CD8-positive, alpha-beta memory T cell (primary cell): ENCODE measurements at regions not wholly inside any gene's neighbourhood (a gene's known extent, or its start where the extent isn't known, plus 50 kb on each side); places are given as distances from the start of the nearest gene placed in this dataset.

Experiments used
- CTCF ChIA-PET: fragments of 350-600 bp; sonication (Branson Sonifier 250); formaldehyde crosslinking; loops from one replicate; lab custom pipeline; 2021; ENCODE audit warnings: antibody characterized with exemption; lab: Charles Lee
- POLR2A ChIA-PET: fragments of 350-600 bp; sonication (Branson Sonifier 250); formaldehyde crosslinking; loops from one replicate; lab custom pipeline; 2021; ENCODE audit warnings: antibody characterized with exemption; lab: Charles Lee
- DNase-seq, 5 donors: peaks; one replicate each; pipeline versions ENCODE4 v3.0.0 to v3.0.0-alpha.2; 2020 to 2022; ENCODE audit warnings: mixed read lengths in 1 of 5
- H3K27ac ChIP-seq: one replicate; pipeline ENCODE4 v1.7.0; 2013; ENCODE audit warnings: low read depth, mild to moderate bottlenecking, low read length, moderate library complexity
- H3K27me3 ChIP-seq: 2 replicates; pipeline ENCODE4 v1.7.0; 2013; ENCODE audit warnings: low read length, mild to moderate bottlenecking; ENCODE audit not compliant: insufficient read depth, poor library complexity, severe bottlenecking
- H3K36me3 ChIP-seq: 2 replicates; pipeline ENCODE4 v1.7.0; 2013; ENCODE audit warnings: mild to moderate bottlenecking, low read length, moderate library complexity; ENCODE audit not compliant: insufficient read depth
- H3K4me1 ChIP-seq: 2 replicates; pipeline ENCODE4 v1.7.0; 2013; ENCODE audit warnings: mild to moderate bottlenecking, low read length, moderate library complexity; ENCODE audit not compliant: insufficient read depth
- H3K4me3 ChIP-seq: 2 replicates; pipeline ENCODE4 v1.7.0; 2013; ENCODE audit warnings: mild to moderate bottlenecking, low read length
- H3K9me3 ChIP-seq: 2 replicates; pipeline ENCODE4 v1.7.0; 2013; ENCODE audit warnings: mild to moderate bottlenecking, low read length
- H3K27ac Mint-ChIP-seq, 8 donors: one replicate each; pipeline ENCODE4 v1.8.0; 2020 to 2021; ENCODE audit warnings: mixed read lengths in 8 of 8, mild to moderate bottlenecking in 6 of 8, inconsistent platforms in 3 of 8, moderate library complexity in 3 of 8
- H3K27me3 Mint-ChIP-seq, 2 donors: one replicate each; pipeline ENCODE4 v1.8.0; 2020 to 2021; ENCODE audit warnings: mixed read lengths in 2 of 2, mild to moderate bottlenecking in 1 of 2, moderate library complexity in 1 of 2
- H3K36me3 Mint-ChIP-seq, 3 donors: one replicate each; pipeline ENCODE4 v1.8.0; 2020 to 2021; ENCODE audit warnings: mixed read lengths in 3 of 3, inconsistent platforms in 1 of 3, mild to moderate bottlenecking in 1 of 3
- H3K4me1 Mint-ChIP-seq, 3 donors: one replicate each; pipeline ENCODE4 v1.8.0; 2020 to 2021; ENCODE audit warnings: mixed read lengths in 3 of 3, inconsistent platforms in 1 of 3, mild to moderate bottlenecking in 1 of 3
- H3K4me3 Mint-ChIP-seq, 7 donors: one replicate each; pipeline ENCODE4 v1.8.0; 2020 to 2021; ENCODE audit warnings: mixed read lengths in 7 of 7, mild to moderate bottlenecking in 6 of 7, moderate library complexity in 4 of 7, inconsistent platforms in 2 of 7
- H3K9me3 Mint-ChIP-seq, 5 donors: one replicate each; pipeline ENCODE4 v1.8.0; 2020 to 2022; ENCODE audit warnings: mixed read lengths in 5 of 5, mild to moderate bottlenecking in 3 of 5, moderate library complexity in 2 of 5, inconsistent platforms in 1 of 5

DNA sequence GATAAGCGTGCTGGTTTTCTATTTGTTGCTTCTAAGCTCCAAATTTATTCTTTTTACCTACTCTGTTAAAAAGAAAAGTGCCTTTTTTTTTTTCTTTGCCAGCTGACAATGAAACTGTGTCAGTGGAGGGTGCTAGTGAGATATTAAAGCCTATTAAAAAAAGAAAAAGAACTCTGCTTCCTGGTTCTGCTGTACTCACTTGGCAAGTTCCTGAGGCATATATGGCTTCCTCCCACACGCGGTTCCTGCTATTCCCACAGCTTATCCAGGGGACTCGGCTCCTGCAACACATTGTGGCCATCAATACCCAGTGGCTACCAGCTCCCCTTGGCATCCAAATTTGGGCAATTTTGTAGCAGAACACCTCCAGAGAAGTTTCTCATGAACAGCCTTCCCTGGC is 1977.7 kb upstream of the CDH9 start:
- ChIA-PET CTCF (no interaction called here), POLR2A (no interaction called here)
- no peaks in the 10 kb centered on the region for H3K4me1 ChIP-seq
- H3K9me3 Mint-ChIP-seq = peaks cover 5 to 24% (median 9%) of the 10 kb centered on the region in 5 donors
- H3K36me3 ChIP-seq = no peaks in the 10 kb centered on the region
- no peaks in the 10 kb centered on the region for H3K36me3 Mint-ChIP-seq
- no peaks in the 10 kb centered on the region for H3K9me3 ChIP-seq
- H3K4me3 ChIP-seq = no peak overlapping the region
- H3K4me3 Mint-ChIP-seq = no peak overlapping the region
- H3K27ac ChIP-seq = no peak overlapping the region
- no peaks in the 10 kb centered on the region for H3K27me3 ChIP-seq
- no peak overlapping the region for H3K27ac Mint-ChIP-seq
- H3K27me3 Mint-ChIP-seq = no peaks in the 10 kb centered on the region
- H3K4me1 Mint-ChIP-seq = no peaks in the 10 kb centered on the region
- no peak for DNase-seq

DNA sequence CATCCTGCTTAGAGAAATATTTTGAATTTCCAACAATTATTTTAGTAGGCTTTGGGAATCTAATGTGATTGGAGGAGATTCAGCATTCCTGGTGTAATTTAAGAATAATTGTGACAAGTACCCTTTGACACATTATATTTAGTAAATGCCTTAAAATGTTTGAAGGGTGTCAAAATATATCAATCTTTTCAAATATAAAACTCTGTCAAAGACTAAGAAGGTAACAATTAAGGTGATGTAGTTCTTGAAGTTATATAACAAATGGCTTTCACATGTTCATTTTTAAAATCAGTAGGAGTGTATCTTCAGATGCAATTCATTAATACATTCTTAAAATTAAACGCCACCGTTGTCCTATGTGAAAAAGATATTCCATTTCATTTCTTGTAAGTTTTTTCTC is 1977.1 kb upstream of the CDH9 start:
- no peak for DNase-seq
- CTCF ChIA-PET = no interaction called here
- Mint-ChIP-seq H3K4me1 (no peaks in the 10 kb centered on the region), H3K9me3 (peaks cover 5 to 22% (median 10%) of the 10 kb centered on the region in 5 donors), H3K4me3 (no peak overlapping the region), H3K27ac (no peak overlapping the region), H3K27me3 (peaks cover 0 to 1% of the 10 kb centered on the region in 2 donors), H3K36me3 (no peaks in the 10 kb centered on the region)
- Histone ChIP-seq H3K27ac (no peak overlapping the region), H3K4me3 (no peak overlapping the region), H3K36me3 (no peaks in the 10 kb centered on the region), H3K9me3 (no peaks in the 10 kb centered on the region), H3K27me3 (no peaks in the 10 kb centered on the region), H3K4me1 (no peaks in the 10 kb centered on the region)
- POLR2A ChIA-PET = no interaction called here

GRCh38 chr5:29005386-29005785 is 1967.0 kb upstream of the CDH9 start:
- DNase-seq = no peak
- Mint-ChIP-seq H3K4me1 (no peaks in the 10 kb centered on the region), H3K36me3 (no peaks in the 10 kb centered on the region), H3K4me3 (no peak overlapping the region), H3K27me3 (no peaks in the 10 kb centered on the region), H3K27ac (no peak overlapping the region), H3K9me3 (peaks cover 2 to 29% (median 7%) of the 10 kb centered on the region in 5 donors)
- POLR2A ChIA-PET = no interaction called here
- CTCF ChIA-PET = no interaction called here
- no peak overlapping the region for H3K27ac ChIP-seq
- H3K4me1 ChIP-seq = no peaks in the 10 kb centered on the region
- no peaks in the 10 kb centered on the region for H3K27me3 ChIP-seq
- H3K36me3 ChIP-seq = no peaks in the 10 kb centered on the region
- H3K4me3 ChIP-seq = no peak overlapping the region
- H3K9me3 ChIP-seq = no peaks in the 10 kb centered on the region

DNA sequence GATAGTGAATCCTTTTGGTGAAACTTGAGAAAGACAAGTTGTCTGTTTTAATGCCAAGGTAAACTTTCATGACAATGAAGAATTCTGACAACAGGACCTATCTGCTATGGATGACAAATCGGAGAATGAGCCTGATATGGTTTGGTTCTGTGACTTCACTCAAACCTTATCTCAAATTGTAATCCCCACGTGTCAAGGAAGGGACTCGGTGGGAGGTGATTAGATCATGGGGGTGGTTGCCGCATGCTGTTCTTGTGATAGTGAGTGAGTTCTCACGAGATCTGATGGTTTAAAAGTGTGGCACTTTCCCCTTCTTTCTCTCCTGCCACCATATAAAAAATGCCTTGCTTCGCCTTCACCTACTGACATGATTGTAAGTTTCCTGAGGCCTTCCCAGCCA is 1964.1 kb upstream of the CDH9 start:
- ChIA-PET CTCF (no interaction called here), POLR2A (no interaction called here)
- Mint-ChIP-seq H3K4me1 (no peaks in the 10 kb centered on the region), H3K36me3 (no peaks in the 10 kb centered on the region), H3K4me3 (no peak overlapping the region), H3K27me3 (no peaks in the 10 kb centered on the region), H3K9me3 (peaks cover 2 to 28% (median 9%) of the 10 kb centered on the region in 5 donors), H3K27ac (no peak overlapping the region)
- H3K27me3 ChIP-seq = no peaks in the 10 kb centered on the region
- H3K4me1 ChIP-seq = no peaks in the 10 kb centered on the region
- no peak for DNase-seq
- no peaks in the 10 kb centered on the region for H3K9me3 ChIP-seq
- H3K27ac ChIP-seq = no peak overlapping the region
- no peaks in the 10 kb centered on the region for H3K36me3 ChIP-seq
- H3K4me3 ChIP-seq = no peak overlapping the region

GRCh38 chr5:29001666-29002065 is 1963.3 kb upstream of the CDH9 start:
- POLR2A ChIA-PET = no interaction called here
- Mint-ChIP-seq H3K36me3 (no peaks in the 10 kb centered on the region), H3K4me3 (no peak overlapping the region), H3K9me3 (peaks cover 4 to 30% (median 11%) of the 10 kb centered on the region in 5 donors), H3K27me3 (no peaks in the 10 kb centered on the region), H3K4me1 (no peaks in the 10 kb centered on the region), H3K27ac (no peak overlapping the region)
- Histone ChIP-seq H3K36me3 (no peaks in the 10 kb centered on the region), H3K27ac (no peak overlapping the region), H3K4me1 (no peaks in the 10 kb centered on the region), H3K27me3 (no peaks in the 10 kb centered on the region), H3K9me3 (no peaks in the 10 kb centered on the region), H3K4me3 (no peak overlapping the region)
- CTCF ChIA-PET = no interaction called here
- DNase-seq = no peak

GRCh38 chr5:28984639-28985038 is 1946.3 kb upstream of the CDH9 start:
- Mint-ChIP-seq H3K27me3 (no peaks in the 10 kb centered on the region), H3K4me3 (no peak overlapping the region), H3K9me3 (peaks cover 6 to 25% (median 16%) of the 10 kb centered on the region in 5 donors), H3K36me3 (no peaks in the 10 kb centered on the region), H3K4me1 (no peaks in the 10 kb centered on the region), H3K27ac (no peak overlapping the region)
- H3K9me3 ChIP-seq = no peaks in the 10 kb centered on the region
- no peaks in the 10 kb centered on the region for H3K27me3 ChIP-seq
- no peak for DNase-seq
- no peaks in the 10 kb centered on the region for H3K36me3 ChIP-seq
- no peaks in the 10 kb centered on the region for H3K4me1 ChIP-seq
- POLR2A ChIA-PET = no interaction called here
- no peak overlapping the region for H3K27ac ChIP-seq
- H3K4me3 ChIP-seq = no peak overlapping the region
- CTCF ChIA-PET = no interaction called here

GRCh38 chr5:28975508-28975907 is 1937.1 kb upstream of the CDH9 start:
- DNase-seq = no peak
- ChIA-PET POLR2A (no interaction called here), CTCF (no interaction called here)
- Mint-ChIP-seq H3K36me3 (no peaks in the 10 kb centered on the region), H3K4me1 (no peaks in the 10 kb centered on the region), H3K4me3 (no peak overlapping the region), H3K27ac (no peak overlapping the region), H3K27me3 (no peaks in the 10 kb centered on the region), H3K9me3 (peaks cover 2 to 37% (median 9%) of the 10 kb centered on the region in 5 donors)
- no peaks in the 10 kb centered on the region for H3K4me1 ChIP-seq
- no peak overlapping the region for H3K27ac ChIP-seq
- no peak overlapping the region for H3K4me3 ChIP-seq
- H3K27me3 ChIP-seq = no peaks in the 10 kb centered on the region
- H3K36me3 ChIP-seq = no peaks in the 10 kb centered on the region
- H3K9me3 ChIP-seq = no peaks in the 10 kb centered on the region

DNA sequence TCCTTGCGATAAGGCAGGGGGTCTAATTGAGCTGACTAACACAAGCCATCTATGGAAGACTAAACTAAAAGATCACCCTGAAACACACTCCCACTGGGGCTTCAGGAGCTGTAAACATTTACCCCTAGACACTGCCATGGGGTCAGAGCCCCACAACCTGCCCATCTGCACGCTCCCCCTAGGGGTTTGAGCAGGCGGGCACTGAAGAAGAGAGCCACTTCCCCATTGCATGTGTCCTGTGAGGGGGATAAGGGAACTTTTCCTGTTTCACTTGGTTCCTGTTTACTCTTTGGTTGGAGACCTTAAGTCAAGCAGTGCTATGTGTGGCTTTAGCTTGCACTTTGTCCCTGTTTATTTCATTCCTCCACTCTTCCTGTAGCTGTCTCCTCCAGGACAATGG is 1929.5 kb upstream of the CDH9 start:
- peaks cover 0 to 24% (median 7%) of the 10 kb centered on the region in 5 donors for H3K9me3 Mint-ChIP-seq
- Histone ChIP-seq H3K4me3 (no peak overlapping the region), H3K27ac (no peak overlapping the region), H3K4me1 (no peaks in the 10 kb centered on the region), H3K27me3 (no peaks in the 10 kb centered on the region), H3K36me3 (no peaks in the 10 kb centered on the region), H3K9me3 (no peaks in the 10 kb centered on the region)
- no peaks in the 10 kb centered on the region for H3K4me1 Mint-ChIP-seq
- H3K27ac Mint-ChIP-seq = no peak overlapping the region
- H3K4me3 Mint-ChIP-seq = no peak overlapping the region
- no peaks in the 10 kb centered on the region for H3K27me3 Mint-ChIP-seq
- ChIA-PET POLR2A (no interaction called here), CTCF (no interaction called here)
- no peak for DNase-seq
- no peaks in the 10 kb centered on the region for H3K36me3 Mint-ChIP-seq

DNA sequence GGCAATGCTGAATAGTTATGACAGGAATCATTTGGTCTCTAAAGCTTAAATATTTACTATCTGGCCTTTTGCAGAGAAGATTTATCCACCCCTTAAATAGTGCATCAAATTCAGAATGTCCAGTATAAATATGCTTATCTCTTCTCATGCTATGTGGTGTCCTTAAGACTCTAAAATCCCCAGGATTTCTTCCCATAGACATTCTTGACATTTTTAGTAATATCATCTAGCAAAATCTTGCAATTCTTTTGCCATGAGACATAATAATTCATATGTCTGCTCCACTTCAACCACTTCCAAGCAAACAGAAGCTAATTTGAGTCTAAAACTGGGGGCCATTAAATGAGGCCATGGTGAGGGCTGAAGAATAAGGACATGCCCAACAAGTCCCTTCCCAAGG is 1923.4 kb upstream of the CDH9 start:
- no peak for DNase-seq
- Histone ChIP-seq H3K27ac (no peak overlapping the region), H3K27me3 (no peaks in the 10 kb centered on the region), H3K9me3 (no peaks in the 10 kb centered on the region), H3K4me3 (no peak overlapping the region), H3K4me1 (no peaks in the 10 kb centered on the region), H3K36me3 (no peaks in the 10 kb centered on the region)
- H3K27me3 Mint-ChIP-seq = no peaks in the 10 kb centered on the region
- CTCF ChIA-PET = no interaction called here
- POLR2A ChIA-PET = no interaction called here
- H3K36me3 Mint-ChIP-seq = no peaks in the 10 kb centered on the region
- H3K9me3 Mint-ChIP-seq = peaks cover 0 to 14% (median 2%) of the 10 kb centered on the region in 5 donors
- H3K4me3 Mint-ChIP-seq = no peak overlapping the region
- no peak overlapping the region for H3K27ac Mint-ChIP-seq
- no peaks in the 10 kb centered on the region for H3K4me1 Mint-ChIP-seq
